ENCODE measurements at regions not wholly inside any gene's neighbourhood (a gene's known extent, or its start where the extent isn't known, plus 50 kb on each side); places are given as distances from the start of the nearest gene placed in this dataset.
"Not testable (repeated sequence)": the region's sequence is repeated elsewhere in the genome, so short reads cannot be mapped to it uniquely, and the experiment has no call there.

DNA sequence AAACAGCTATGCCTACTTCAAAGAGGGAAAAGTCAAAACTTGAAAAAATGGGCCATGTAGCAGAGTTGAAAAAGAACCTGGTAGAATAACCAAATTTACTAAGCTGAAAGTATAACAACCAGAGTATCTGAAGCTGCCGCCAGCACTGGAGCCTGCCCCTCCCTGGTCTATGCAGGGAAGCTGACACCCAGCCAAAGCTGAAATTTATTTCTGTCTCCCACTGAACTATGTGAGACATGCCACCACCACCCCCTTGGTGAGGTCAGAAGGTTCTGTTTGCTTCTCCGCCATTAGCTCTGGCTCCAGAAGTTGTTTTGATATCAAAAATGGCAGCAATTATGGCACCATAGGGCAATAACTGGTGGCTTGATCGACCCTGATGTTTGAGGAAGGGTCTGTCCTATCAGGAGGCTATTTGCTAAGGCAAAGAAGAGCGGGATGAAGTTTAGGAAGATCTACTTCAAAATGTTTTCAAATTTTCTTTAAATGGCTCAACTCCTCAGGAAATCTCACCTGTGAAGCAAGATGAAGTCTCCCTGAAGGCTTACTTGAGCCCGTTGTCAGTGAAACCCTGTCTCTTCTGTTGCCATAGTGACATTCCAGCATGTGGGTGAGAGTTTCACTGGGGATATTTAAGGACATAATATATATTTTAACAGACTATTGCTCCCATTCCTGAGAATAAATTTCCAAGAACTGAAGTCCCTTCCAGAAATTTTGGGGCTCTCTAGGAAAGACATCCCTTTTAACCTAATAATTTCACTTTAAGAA, 122.0 kb downstream of the COPRS start:
- Histone ChIP-seq H3K27me3 (ENCODE audit: control insufficient read depth, insufficient read depth, low read length) (no peaks in the 10 kb centered on the region), H3K4me3 (ENCODE audit: low read depth, low read length) (no peak overlapping the region), H3K27ac (ENCODE audit: low read depth, low read length) (no peak overlapping the region), H3K9me3 (ENCODE audit: control insufficient read depth, insufficient read depth, low read length) (peaks cover 2% of the 10 kb centered on the region; the same call in 1 of the 2 replicates)
- ChIA-PET CTCF (no interaction called here), POLR2A (no interaction called here)
- DNase-seq (ENCODE audit: low read depth, low spot score): no peak
- no peak for TF ChIP-seq CTCF (IDR thresholded peaks at IDR 0.05; ENCODE audit: low read depth, low read length)

GRCh38 chr17:31733326-31733725, 125.7 kb downstream of the COPRS start:
- CTCF ChIA-PET: no interaction called here
- POLR2A ChIA-PET: no interaction called here
- DNase-seq (ENCODE audit: low read depth, low spot score): no peak
- H3K27ac ChIP-seq (ENCODE audit: low read depth, low read length): no peak overlapping the region
- peaks cover 7% of the 10 kb centered on the region; the same call in 1 of the 2 replicates for H3K9me3 ChIP-seq (ENCODE audit: control insufficient read depth, insufficient read depth, low read length)
- no peak overlapping the region for H3K4me3 ChIP-seq (ENCODE audit: low read depth, low read length)
- TF ChIP-seq CTCF (IDR thresholded peaks at IDR 0.05; ENCODE audit: low read depth, low read length): 0 out of 2 replicates have a peak, but pooled peaks have one; percentile 7
- no peaks in the 10 kb centered on the region for H3K27me3 ChIP-seq (ENCODE audit: control insufficient read depth, insufficient read depth, low read length)

DNA sequence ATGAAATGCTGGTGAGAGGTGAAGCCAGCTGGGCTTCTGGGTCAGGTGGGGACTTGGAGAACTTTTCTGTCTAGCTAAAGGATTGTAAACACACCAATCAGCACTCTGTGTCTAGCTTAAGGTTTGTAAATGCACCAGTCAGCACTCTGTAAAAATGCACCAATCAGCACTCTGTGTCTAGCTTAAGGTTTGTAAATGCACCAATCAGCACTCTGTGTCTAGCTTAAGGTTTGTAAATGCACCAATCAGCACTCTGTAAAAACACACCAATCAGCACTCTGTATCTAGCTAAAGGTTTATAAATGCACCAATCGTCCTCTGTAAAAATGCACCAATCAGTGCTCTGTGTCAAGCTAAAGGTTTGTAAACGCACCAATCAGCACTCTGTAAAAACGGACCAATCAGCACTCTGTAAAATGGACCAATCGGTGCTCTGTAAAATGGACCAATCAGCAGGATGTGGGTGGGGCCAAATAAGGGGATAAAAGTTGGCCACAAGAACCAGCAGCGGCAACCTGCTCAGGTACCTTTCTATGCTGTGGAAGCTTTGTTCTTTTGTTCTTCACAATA, 127.4 kb downstream of the COPRS start:
- POLR2A ChIA-PET; DNase-seq (ENCODE audit: low read depth, low spot score); H3K27ac ChIP-seq (ENCODE audit: low read depth, low read length); H3K4me3 ChIP-seq (ENCODE audit: low read depth, low read length); H3K27me3 ChIP-seq (ENCODE audit: control insufficient read depth, insufficient read depth, low read length); H3K9me3 ChIP-seq (ENCODE audit: control insufficient read depth, insufficient read depth, low read length); CTCF ChIA-PET: not testable (repeated sequence)

- CTCF ChIA-PET: no interaction called here
Observed at GRCh38 chr17:31731118-31731517, 127.9 kb downstream of the COPRS start.

DNA sequence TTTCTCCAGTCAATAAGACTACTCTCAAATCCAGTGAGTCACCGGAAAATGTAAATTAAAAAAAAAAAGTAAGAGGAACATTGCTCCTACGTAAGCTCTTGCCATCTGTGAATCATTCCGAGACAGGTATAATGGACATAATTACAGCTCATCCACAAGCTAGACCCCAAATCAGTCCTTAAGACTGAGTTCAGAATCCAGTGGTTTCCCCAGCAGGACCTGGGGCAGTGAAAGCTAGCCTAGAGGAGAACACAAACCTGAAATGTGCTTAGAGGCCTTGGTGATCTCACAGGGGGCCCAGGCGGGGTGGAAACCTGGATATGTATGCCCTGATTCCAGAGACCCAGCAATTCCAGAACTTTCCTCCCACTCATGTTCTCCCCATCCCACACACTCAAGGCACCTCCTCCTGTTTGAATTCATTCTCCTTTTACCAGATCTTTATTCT, 132.0 kb downstream of the COPRS start:
- H3K27ac ChIP-seq (ENCODE audit: low read depth, low read length): no peak overlapping the region
- no peak for DNase-seq (ENCODE audit: low read depth, low spot score)
- no peak overlapping the region for H3K4me3 ChIP-seq (ENCODE audit: low read depth, low read length)
- CTCF ChIA-PET: no interaction called here
- peaks cover 8% of the 10 kb centered on the region for H3K9me3 ChIP-seq (ENCODE audit: control insufficient read depth, insufficient read depth, low read length)
- POLR2A ChIA-PET: no interaction called here
- TF ChIP-seq CTCF (IDR thresholded peaks at IDR 0.05; ENCODE audit: low read depth, low read length): no peak
- no peaks in the 10 kb centered on the region for H3K27me3 ChIP-seq (ENCODE audit: control insufficient read depth, insufficient read depth, low read length)

More at GRCh38 chr17:31731118-31731517, 127.9 kb downstream of the COPRS start:
- TF ChIP-seq CTCF (IDR thresholded peaks at IDR 0.05; ENCODE audit: low read depth, low read length): no peak
- no peak for DNase-seq (ENCODE audit: low read depth, low spot score)
- H3K27ac ChIP-seq (ENCODE audit: low read depth, low read length): no peak overlapping the region
- H3K9me3 ChIP-seq (ENCODE audit: control insufficient read depth, insufficient read depth, low read length): peaks cover 5% of the 10 kb centered on the region; the same call in 1 of the 2 replicates
- POLR2A ChIA-PET: no interaction called here
- H3K4me3 ChIP-seq (ENCODE audit: low read depth, low read length): no peak overlapping the region
- H3K27me3 ChIP-seq (ENCODE audit: control insufficient read depth, insufficient read depth, low read length): no peaks in the 10 kb centered on the region

All from AG04450 (cell line).